ENCODE measurements at regions not wholly inside any gene's neighbourhood (a gene's known extent, or its start where the extent isn't known, plus 50 kb on each side); places are given as distances from the start of the nearest gene placed in this dataset.
"Not testable (repeated sequence)": the region's sequence is repeated elsewhere in the genome, so short reads cannot be mapped to it uniquely, and the experiment has no call there.

GRCh38 chr2:113361051-113361450, 76.4 kb upstream of the ZNG1B start:
- ChIA-PET POLR2A (no interaction called here), CTCF (interaction anchor here (0.9 to 2.2 kb wide), 3 partner anchors 9 to 63 kb away, joined by 4 to 8 read pairs (median 6); no protein-coding TSS in a partner anchor)
- Mint-ChIP-seq H3K27ac (ENCODE audit: low read depth, unreplicated experiment) (no peak overlapping the region), H3K36me3 (ENCODE audit: insufficient read depth, unreplicated experiment) (no peaks in the 10 kb centered on the region), H3K9me3 (ENCODE audit: unreplicated experiment) (no peaks in the 10 kb centered on the region), H3K27me3 (ENCODE audit: insufficient read depth, unreplicated experiment) (no peaks in the 10 kb centered on the region), H3K4me3 (ENCODE audit: unreplicated experiment) (no peak overlapping the region), H3K4me1 (ENCODE audit: insufficient read depth, unreplicated experiment) (peaks cover 15% of the 10 kb centered on the region)
- DNase-seq (ENCODE audit: unreplicated experiment) = no peak
- intact Hi-C loops (cut with micrococcal nuclease) = no loop called here
- BruUV-seq (replicated peaks) = no TSS peak
- no peak for TF ChIP-seq CTCF (IDR thresholded peaks at IDR 0.05; ENCODE audit: unreplicated experiment)

- Mint-ChIP-seq H3K27ac (ENCODE audit: low read depth, unreplicated experiment) (no peak overlapping the region), H3K4me1 (ENCODE audit: insufficient read depth, unreplicated experiment) (peaks cover 15% of the 10 kb centered on the region), H3K4me3 (ENCODE audit: unreplicated experiment) (no peak overlapping the region), H3K27me3 (ENCODE audit: insufficient read depth, unreplicated experiment) (no peaks in the 10 kb centered on the region), H3K9me3 (ENCODE audit: unreplicated experiment) (no peaks in the 10 kb centered on the region), H3K36me3 (ENCODE audit: insufficient read depth, unreplicated experiment) (no peaks in the 10 kb centered on the region)
- CTCF ChIA-PET = interaction anchor here (0.7 kb wide), 1 partner anchor 104 kb away, joined by 4 read pairs; no protein-coding TSS in a partner anchor
- TF ChIP-seq CTCF (IDR thresholded peaks at IDR 0.05; ENCODE audit: unreplicated experiment) = no peak
- POLR2A ChIA-PET = interaction anchor here (1.0 kb wide), 1 partner anchor 71 kb away, joined by 3 read pairs; no protein-coding TSS in a partner anchor
- intact Hi-C loops (cut with micrococcal nuclease) = no loop called here
- no TSS peak for BruUV-seq (replicated peaks)
- DNase-seq (ENCODE audit: unreplicated experiment) = no peak
Observed at GRCh38 chr2:113357071-113357470, 78.3 kb upstream of the PAX8 start.

GRCh38 chr2:113356284-113356683, 77.6 kb upstream of the PAX8 start:
- H3K27ac Mint-ChIP-seq (ENCODE audit: low read depth, unreplicated experiment); H3K27me3 Mint-ChIP-seq (ENCODE audit: insufficient read depth, unreplicated experiment); DNase-seq (ENCODE audit: unreplicated experiment); H3K36me3 Mint-ChIP-seq (ENCODE audit: insufficient read depth, unreplicated experiment); H3K4me3 Mint-ChIP-seq (ENCODE audit: unreplicated experiment); intact Hi-C loops (cut with micrococcal nuclease); H3K9me3 Mint-ChIP-seq (ENCODE audit: unreplicated experiment); POLR2A ChIA-PET; BruUV-seq (replicated peaks): not testable (repeated sequence)
- H3K4me1 Mint-ChIP-seq (ENCODE audit: insufficient read depth, unreplicated experiment) = peaks cover 15% of the 10 kb centered on the region
- CTCF ChIA-PET = interaction anchor here (0.7 to 2.1 kb wide), 2 partner anchors 34 to 104 kb away, joined by 4 to 6 read pairs; no protein-coding TSS in a partner anchor

- H3K27ac Mint-ChIP-seq (ENCODE audit: low read depth, unreplicated experiment) = peak overlapping the region; percentile 39
- intact Hi-C loops (cut with micrococcal nuclease); H3K4me3 Mint-ChIP-seq (ENCODE audit: unreplicated experiment); BruUV-seq (replicated peaks); DNase-seq (ENCODE audit: unreplicated experiment); H3K27me3 Mint-ChIP-seq (ENCODE audit: insufficient read depth, unreplicated experiment); POLR2A ChIA-PET; H3K36me3 Mint-ChIP-seq (ENCODE audit: insufficient read depth, unreplicated experiment); H3K9me3 Mint-ChIP-seq (ENCODE audit: unreplicated experiment): not testable (repeated sequence)
- peaks cover 15% of the 10 kb centered on the region for H3K4me1 Mint-ChIP-seq (ENCODE audit: insufficient read depth, unreplicated experiment)
- CTCF ChIA-PET = interaction anchor here (2.1 kb wide), 1 partner anchor 35 kb away, joined by 6 read pairs; no protein-coding TSS in a partner anchor
Observed at GRCh38 chr2:113355339-113356015, 76.8 kb upstream of the PAX8 start.
